Natural killer cell treated with Interleukin-12 subunit alpha and Interleukin-12 subunit beta and Interleukin-15 and Interleukin-18, amount 100 ng/mL, for 72 hours (primary cell): ENCODE measurements at regions not wholly inside any gene's neighbourhood (a gene's known extent, or its start where the extent isn't known, plus 50 kb on each side); places are given as distances from the start of the nearest gene placed in this dataset.
"Not testable (repeated sequence)": the region's sequence is repeated elsewhere in the genome, so short reads cannot be mapped to it uniquely, and the experiment has no call there.

Source experiments
- ATAC-seq, 2 donors: fragments of 150-1000 bp; cut with Tn5 transposase in 1 of 2; sonication (Bioruptor Pico), chemical (Tn5 transposase) in 1 of 2; 2 replicates each; pipeline ENCODE4 v1.10.0; 2021
- DNase-seq: peaks from one replicate; pipeline ENCODE4 v3.0.0; 2022; ENCODE audit warnings: low spot score
- H3K27ac Mint-ChIP-seq, 2 donors: 1 replicate in 1 of 2; 2 replicates in 1 of 2; pipeline ENCODE4 v1.8.0; 2022; ENCODE audit warnings: mixed read lengths in 2 of 2, mild to moderate bottlenecking in 1 of 2, moderate library complexity in 1 of 2
- H3K27me3 Mint-ChIP-seq, 2 donors: 1 replicate in 1 of 2; 2 replicates in 1 of 2; pipeline ENCODE4 v1.8.0; 2022; ENCODE audit warnings: mixed read lengths in 2 of 2
- H3K36me3 Mint-ChIP-seq: one replicate; pipeline ENCODE4 v1.8.0; 2022; ENCODE audit warnings: mixed read lengths
- H3K4me1 Mint-ChIP-seq, 2 donors: 1 replicate in 1 of 2; 2 replicates in 1 of 2; pipeline ENCODE4 v1.8.0; 2022; ENCODE audit warnings: low read depth in 2 of 2, mixed read lengths in 2 of 2, mild to moderate bottlenecking in 1 of 2
- H3K4me3 Mint-ChIP-seq: one replicate; pipeline ENCODE4 v1.8.0; 2022; ENCODE audit warnings: mixed read lengths
- H3K9me3 Mint-ChIP-seq: 2 replicates; pipeline ENCODE4 v1.8.0; 2022; ENCODE audit warnings: mixed read lengths

GRCh38 chr2:22134421-22134820 is 1010.7 kb downstream of the TDRD15 start:
- no peaks in the 10 kb centered on the region for H3K27me3 Mint-ChIP-seq
- no peak overlapping the region for H3K27ac Mint-ChIP-seq
- no peak overlapping the region for H3K4me3 Mint-ChIP-seq
- H3K36me3 Mint-ChIP-seq: peaks cover 20% of the 10 kb centered on the region
- no peaks in the 10 kb centered on the region for H3K4me1 Mint-ChIP-seq
- ATAC-seq (no peak), DNase-seq (no peak)
- H3K9me3 Mint-ChIP-seq: peaks cover 14% of the 10 kb centered on the region

- Mint-ChIP-seq H3K36me3 (peaks cover 24% of the 10 kb centered on the region), H3K4me3 (no peak overlapping the region), H3K4me1 (no peaks in the 10 kb centered on the region), H3K9me3 (peaks cover 25% of the 10 kb centered on the region), H3K27me3 (no peaks in the 10 kb centered on the region), H3K27ac (no peak overlapping the region)
- ATAC-seq (no peak), DNase-seq (no peak)
Observed at GRCh38 chr2:22136446-22136845, 1012.7 kb downstream of the TDRD15 start.

- Mint-ChIP-seq H3K4me1 (no peaks in the 10 kb centered on the region), H3K36me3 (peaks cover 11% of the 10 kb centered on the region), H3K4me3 (no peak overlapping the region), H3K27me3 (no peaks in the 10 kb centered on the region), H3K27ac (no peak overlapping the region), H3K9me3 (peaks cover 30% of the 10 kb centered on the region)
- ATAC-seq (no peak), DNase-seq (no peak)
Observed at GRCh38 chr2:22143840-22144239, 1020.1 kb downstream of the TDRD15 start.

GRCh38 chr2:22153931-22154613 is 1030.3 kb downstream of the TDRD15 start:
- H3K27me3 Mint-ChIP-seq: no peaks in the 10 kb centered on the region
- ATAC-seq (no peak), DNase-seq (no peak)
- H3K9me3 Mint-ChIP-seq: peaks cover 23% of the 10 kb centered on the region
- no peaks in the 10 kb centered on the region for H3K4me1 Mint-ChIP-seq
- no peak overlapping the region for H3K27ac Mint-ChIP-seq
- peaks cover 17% of the 10 kb centered on the region for H3K36me3 Mint-ChIP-seq
- H3K4me3 Mint-ChIP-seq: no peak overlapping the region

GRCh38 chr2:22156661-22157060 is 1032.9 kb downstream of the TDRD15 start:
- H3K4me1 Mint-ChIP-seq, H3K27ac Mint-ChIP-seq, H3K27me3 Mint-ChIP-seq, DNase-seq, H3K4me3 Mint-ChIP-seq, ATAC-seq: not testable (repeated sequence)
- Mint-ChIP-seq H3K36me3 (peaks cover 17% of the 10 kb centered on the region), H3K9me3 (peaks cover 17% of the 10 kb centered on the region)

- H3K27me3 Mint-ChIP-seq: no peaks in the 10 kb centered on the region
- H3K4me1 Mint-ChIP-seq: no peaks in the 10 kb centered on the region
- H3K9me3 Mint-ChIP-seq: peaks cover 33% of the 10 kb centered on the region
Observed at GRCh38 chr2:22167256-22167655, 1043.5 kb downstream of the TDRD15 start.

GRCh38 chr2:22175003-22175402 is 1051.2 kb downstream of the TDRD15 start:
- no peak overlapping the region for H3K4me3 Mint-ChIP-seq
- DNase-seq (no peak), ATAC-seq (no peak)
- H3K9me3 Mint-ChIP-seq: peaks cover 18% of the 10 kb centered on the region
- H3K27me3 Mint-ChIP-seq: no peaks in the 10 kb centered on the region
- no peak overlapping the region for H3K27ac Mint-ChIP-seq
- H3K4me1 Mint-ChIP-seq: no peaks in the 10 kb centered on the region
- H3K36me3 Mint-ChIP-seq: no peaks in the 10 kb centered on the region

More at GRCh38 chr2:22167256-22167655, 1043.5 kb downstream of the TDRD15 start:
- no peak overlapping the region for H3K27ac Mint-ChIP-seq
- peaks cover 8% of the 10 kb centered on the region for H3K36me3 Mint-ChIP-seq
- no peak overlapping the region for H3K4me3 Mint-ChIP-seq
- ATAC-seq (no peak), DNase-seq (no peak)

GRCh38 chr2:22185251-22185650 is 1061.5 kb downstream of the TDRD15 start:
- Mint-ChIP-seq H3K4me1 (no peaks in the 10 kb centered on the region), H3K27me3 (no peaks in the 10 kb centered on the region), H3K4me3 (no peak overlapping the region), H3K9me3 (peaks cover 8% of the 10 kb centered on the region), H3K27ac (no peak overlapping the region), H3K36me3 (no peaks in the 10 kb centered on the region)
- no peak for ATAC-seq
- DNase-seq: no peak

- not testable (repeated sequence) for H3K36me3 Mint-ChIP-seq, H3K9me3 Mint-ChIP-seq, H3K4me3 Mint-ChIP-seq, H3K4me1 Mint-ChIP-seq, H3K27ac Mint-ChIP-seq, ATAC-seq, H3K27me3 Mint-ChIP-seq, DNase-seq
Observed at GRCh38 chr2:22186261-22186828, 1062.6 kb downstream of the TDRD15 start.

GRCh38 chr2:22189893-22190480 is 1066.2 kb downstream of the TDRD15 start:
- ATAC-seq (no peak), DNase-seq (no peak)
- Mint-ChIP-seq H3K4me3 (no peak overlapping the region), H3K27ac (no peak overlapping the region), H3K27me3 (no peaks in the 10 kb centered on the region), H3K36me3 (no peaks in the 10 kb centered on the region), H3K4me1 (no peaks in the 10 kb centered on the region), H3K9me3 (peaks cover 12% of the 10 kb centered on the region)

GRCh38 chr2:22194218-22194617 is 1070.5 kb downstream of the TDRD15 start:
- no peak for DNase-seq
- no peak for ATAC-seq
- Mint-ChIP-seq H3K27me3 (no peaks in the 10 kb centered on the region), H3K27ac (no peak overlapping the region), H3K9me3 (peaks cover 11% of the 10 kb centered on the region), H3K36me3 (no peaks in the 10 kb centered on the region), H3K4me3 (no peak overlapping the region), H3K4me1 (no peaks in the 10 kb centered on the region)

- ATAC-seq (no peak), DNase-seq (no peak)
- peaks cover 12% of the 10 kb centered on the region for H3K9me3 Mint-ChIP-seq
- H3K4me1 Mint-ChIP-seq: no peaks in the 10 kb centered on the region
- H3K27ac Mint-ChIP-seq: no peak overlapping the region
- no peaks in the 10 kb centered on the region for H3K36me3 Mint-ChIP-seq
- H3K4me3 Mint-ChIP-seq: no peak overlapping the region
- H3K27me3 Mint-ChIP-seq: no peaks in the 10 kb centered on the region
Observed at GRCh38 chr2:22196806-22197205, 1073.0 kb downstream of the TDRD15 start.

GRCh38 chr2:22198381-22199283 is 1074.9 kb downstream of the TDRD15 start:
- no peak overlapping the region for H3K27ac Mint-ChIP-seq
- no peak overlapping the region for H3K4me3 Mint-ChIP-seq
- H3K9me3 Mint-ChIP-seq: peaks cover 11% of the 10 kb centered on the region
- H3K27me3 Mint-ChIP-seq: no peaks in the 10 kb centered on the region
- no peak for DNase-seq
- ATAC-seq: no peak
- H3K4me1 Mint-ChIP-seq: no peaks in the 10 kb centered on the region
- no peaks in the 10 kb centered on the region for H3K36me3 Mint-ChIP-seq

- DNase-seq (no peak), ATAC-seq (no peak)
- Mint-ChIP-seq H3K9me3 (peaks cover 6% of the 10 kb centered on the region), H3K4me3 (no peak overlapping the region), H3K36me3 (no peaks in the 10 kb centered on the region), H3K27me3 (no peaks in the 10 kb centered on the region), H3K27ac (no peak overlapping the region), H3K4me1 (no peaks in the 10 kb centered on the region)
Observed at GRCh38 chr2:22199994-22200393, 1076.2 kb downstream of the TDRD15 start.
